Skeletal muscle tissue (tissue), 3 donors: ENCODE measurements at regions not wholly inside any gene's neighbourhood (a gene's known extent, or its start where the extent isn't known, plus 50 kb on each side); places are given as distances from the start of the nearest gene placed in this dataset.

Experiments
- H3K27ac ChIP-seq: one replicate; pipeline ENCODE4 v1.7.0; 2013; ENCODE audit warnings: mild to moderate bottlenecking, low read depth, low read length, inconsistent platforms
- H3K27me3 ChIP-seq, 3 donors: one replicate each; pipeline ENCODE4 v1.7.0; 2013; ENCODE audit warnings: low read length in 3 of 3; ENCODE audit not compliant: control insufficient read depth in 3 of 3, insufficient read depth in 3 of 3
- H3K36me3 ChIP-seq, 3 donors: one replicate each; pipeline ENCODE4 v1.7.0; 2013; ENCODE audit warnings: low read length in 3 of 3; ENCODE audit not compliant: control insufficient read depth in 3 of 3, insufficient read depth in 3 of 3
- H3K4me1 ChIP-seq, 3 donors: one replicate each; pipeline ENCODE4 v1.7.0; 2013; ENCODE audit warnings: low read length in 3 of 3, mild to moderate bottlenecking in 3 of 3; ENCODE audit not compliant: control insufficient read depth in 3 of 3, insufficient read depth in 3 of 3
- H3K4me3 ChIP-seq, 3 donors: one replicate each; pipeline ENCODE4 v1.7.0; 2013; ENCODE audit warnings: low read length in 3 of 3
- H3K9ac ChIP-seq, 3 donors: one replicate each; pipeline ENCODE4 v1.7.0; 2013; ENCODE audit warnings: low read length in 3 of 3, mild to moderate bottlenecking in 3 of 3, moderate library complexity in 2 of 3, low read depth in 1 of 3
- H3K9me3 ChIP-seq, 3 donors: one replicate each; pipeline ENCODE4 v1.7.0; 2013; ENCODE audit warnings: low read length in 3 of 3; ENCODE audit not compliant: control insufficient read depth in 3 of 3
- donor health status: Osteomylitis.

DNA sequence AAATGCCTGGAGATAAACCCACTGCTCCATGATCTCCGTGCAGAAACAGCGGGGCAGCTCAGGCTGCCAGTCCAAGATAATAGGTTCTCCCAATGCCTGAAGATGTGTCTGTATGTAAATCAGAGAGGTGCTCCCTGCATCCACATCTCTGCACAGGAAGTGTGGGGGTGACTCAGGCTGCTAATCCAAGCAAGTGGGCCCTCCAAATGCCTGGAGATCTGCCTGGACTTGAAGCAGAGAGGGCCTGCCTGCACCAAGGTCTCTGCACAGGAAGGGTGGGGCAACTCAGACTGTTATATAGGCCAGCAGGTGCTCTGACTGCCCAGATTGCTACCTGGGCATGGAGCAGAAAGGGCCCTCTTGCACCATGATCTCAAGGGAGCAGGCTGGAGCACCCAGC, 504.7 kb downstream of the LRFN5 start:
- no peaks in the 10 kb centered on the region for H3K36me3 ChIP-seq
- H3K4me1 ChIP-seq: no peaks in the 10 kb centered on the region
- H3K4me3 ChIP-seq: no peak overlapping the region
- H3K27ac ChIP-seq: no peak overlapping the region
- no peaks in the 10 kb centered on the region for H3K27me3 ChIP-seq
- H3K9me3 ChIP-seq: peaks cover 2 to 8% (median 5%) of the 10 kb centered on the region in 3 donors
- no peak overlapping the region for H3K9ac ChIP-seq

DNA sequence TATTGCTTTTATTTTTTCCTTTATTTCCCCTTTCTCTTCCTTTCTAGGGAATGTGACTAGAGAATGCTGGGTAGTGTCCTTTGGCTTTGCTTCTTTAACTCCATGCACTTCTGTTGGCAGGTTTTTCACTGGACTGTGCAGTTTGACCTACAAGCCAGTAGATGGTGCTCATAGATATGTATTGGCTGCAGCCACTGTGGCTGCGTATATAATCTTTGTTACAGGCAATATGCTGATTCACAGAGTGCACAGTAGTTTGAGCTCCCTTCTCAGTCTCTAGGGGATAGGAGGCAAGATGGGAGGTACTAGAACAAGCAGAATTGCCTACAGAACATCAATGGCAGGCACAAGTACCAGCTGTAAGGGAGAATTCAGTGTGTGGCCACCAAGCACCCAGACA, 503.5 kb downstream of the LRFN5 start:
- H3K27me3 ChIP-seq: no peaks in the 10 kb centered on the region

DNA sequence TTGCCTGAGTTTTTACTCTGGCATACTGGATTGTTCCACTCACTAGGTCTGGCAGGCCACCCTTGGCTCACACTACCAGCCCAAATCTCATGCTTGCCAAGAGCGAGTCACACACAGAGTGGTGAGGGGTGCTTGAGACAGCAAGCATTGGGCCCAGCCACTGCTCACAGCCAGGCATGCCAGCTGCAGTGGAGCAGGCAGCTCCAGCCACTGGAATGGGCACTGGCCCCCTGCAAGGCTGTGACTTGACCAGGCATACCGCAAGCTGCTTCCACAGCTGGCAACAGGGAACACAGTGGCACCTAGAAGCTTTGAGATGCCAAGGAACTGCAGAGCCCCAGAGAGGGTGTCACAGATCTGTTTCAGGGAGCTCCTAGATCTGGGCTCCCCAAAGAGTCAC, 488.5 kb downstream of the LRFN5 start:
- Histone ChIP-seq H3K4me1 (no peaks in the 10 kb centered on the region), H3K4me3 (no peak overlapping the region), H3K27me3 (no peaks in the 10 kb centered on the region), H3K27ac (no peak overlapping the region), H3K9ac (no peak overlapping the region), H3K9me3 (no peaks in the 10 kb centered on the region), H3K36me3 (no peaks in the 10 kb centered on the region)

More for the DNA sequence above, 503.5 kb downstream of the LRFN5 start:
- Histone ChIP-seq H3K36me3 (no peaks in the 10 kb centered on the region), H3K9ac (no peak overlapping the region), H3K4me3 (no peak overlapping the region), H3K4me1 (no peaks in the 10 kb centered on the region), H3K27ac (no peak overlapping the region), H3K9me3 (peaks cover 2 to 8% (median 5%) of the 10 kb centered on the region in 3 donors)

DNA sequence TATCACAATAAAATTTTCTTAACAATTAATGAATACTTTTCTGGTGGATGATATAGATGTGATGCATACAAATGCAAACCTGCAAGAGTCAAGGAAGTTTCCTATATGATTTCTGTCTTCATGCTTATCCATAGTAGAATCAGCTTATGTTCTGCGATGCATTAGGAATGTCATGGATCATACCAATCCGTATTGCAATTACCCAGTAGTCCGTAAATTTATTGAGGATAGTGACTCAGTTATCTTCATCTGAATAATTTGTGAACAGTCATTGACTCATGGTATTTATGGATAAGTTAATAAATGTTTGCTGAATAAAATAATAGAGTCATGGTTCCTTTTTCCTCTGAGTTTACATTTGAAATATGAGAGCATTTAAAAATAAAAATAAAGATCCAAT, 483.4 kb downstream of the LRFN5 start:
- no peaks in the 10 kb centered on the region for H3K4me1 ChIP-seq
- H3K9ac ChIP-seq: no peak overlapping the region
- H3K27ac ChIP-seq: no peak overlapping the region
- H3K4me3 ChIP-seq: no peak overlapping the region
- H3K27me3 ChIP-seq: no peaks in the 10 kb centered on the region
- no peaks in the 10 kb centered on the region for H3K36me3 ChIP-seq
- H3K9me3 ChIP-seq: no peaks in the 10 kb centered on the region

DNA sequence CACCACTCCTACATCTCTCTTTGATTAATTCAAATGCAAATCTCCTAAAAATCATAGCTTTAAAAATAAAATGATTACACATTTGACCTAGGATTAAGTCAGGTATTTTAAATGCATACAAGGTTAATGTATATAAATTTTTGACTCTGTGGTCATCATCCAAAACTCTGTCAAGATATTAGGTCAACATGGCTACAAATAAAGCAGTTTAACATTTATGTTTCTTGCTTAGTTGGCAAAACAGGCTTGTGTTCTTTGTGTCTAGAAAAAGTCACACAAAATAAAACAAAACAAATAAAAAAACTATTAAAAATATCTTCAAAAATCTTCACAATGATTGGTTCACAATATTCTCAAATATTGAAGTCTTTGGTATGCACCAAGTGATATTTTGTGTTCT, 473.2 kb downstream of the LRFN5 start:
- no peak overlapping the region for H3K9ac ChIP-seq
- H3K27me3 ChIP-seq: no peaks in the 10 kb centered on the region
- H3K9me3 ChIP-seq: no peaks in the 10 kb centered on the region
- H3K36me3 ChIP-seq: no peaks in the 10 kb centered on the region
- H3K4me3 ChIP-seq: no peak overlapping the region
- H3K27ac ChIP-seq: no peak overlapping the region
- no peaks in the 10 kb centered on the region for H3K4me1 ChIP-seq

DNA sequence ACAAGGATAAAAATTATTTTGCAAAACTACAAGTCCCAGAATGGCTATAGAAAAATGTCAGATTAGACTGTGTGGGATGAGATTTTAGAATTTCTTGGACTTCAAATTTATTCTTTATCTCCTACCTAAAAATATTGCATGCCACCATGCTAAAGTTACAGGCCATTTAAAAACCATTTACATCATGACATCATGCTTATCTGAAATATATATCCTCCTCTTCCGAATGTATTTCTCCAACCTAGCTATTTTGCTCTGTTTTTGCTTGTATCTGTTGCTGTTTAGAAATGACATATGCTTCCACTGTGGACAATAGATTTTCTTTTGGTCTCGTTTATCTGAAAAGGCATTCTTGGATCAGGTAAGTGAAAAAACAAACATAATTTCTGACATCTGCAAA, 471.7 kb downstream of the LRFN5 start:
- Histone ChIP-seq H3K27me3 (no peaks in the 10 kb centered on the region), H3K9me3 (no peaks in the 10 kb centered on the region), H3K9ac (no peak overlapping the region), H3K4me1 (no peaks in the 10 kb centered on the region), H3K36me3 (no peaks in the 10 kb centered on the region), H3K27ac (no peak overlapping the region), H3K4me3 (no peak overlapping the region)

DNA sequence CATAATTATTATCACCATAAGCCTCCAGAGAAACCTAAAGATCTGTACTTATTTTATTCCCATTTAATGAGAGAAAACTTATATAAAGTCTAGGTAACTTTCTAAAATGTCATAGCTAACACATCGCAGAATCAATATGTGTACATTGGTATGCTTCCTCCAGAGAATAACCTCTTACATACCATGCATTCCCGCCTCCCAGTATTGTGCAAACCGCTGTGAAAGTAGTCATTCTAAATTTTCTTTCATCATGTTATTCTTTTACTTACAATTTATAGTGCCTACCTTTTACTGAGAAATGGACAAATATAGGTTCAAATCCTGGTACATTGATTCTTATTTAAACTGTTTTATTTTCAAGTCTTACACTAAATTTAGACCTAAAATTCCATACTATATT, 463.4 kb downstream of the LRFN5 start:
- no peaks in the 10 kb centered on the region for H3K36me3 ChIP-seq
- H3K9me3 ChIP-seq: peaks cover 0 to 3% (median 0%) of the 10 kb centered on the region in 3 donors

DNA sequence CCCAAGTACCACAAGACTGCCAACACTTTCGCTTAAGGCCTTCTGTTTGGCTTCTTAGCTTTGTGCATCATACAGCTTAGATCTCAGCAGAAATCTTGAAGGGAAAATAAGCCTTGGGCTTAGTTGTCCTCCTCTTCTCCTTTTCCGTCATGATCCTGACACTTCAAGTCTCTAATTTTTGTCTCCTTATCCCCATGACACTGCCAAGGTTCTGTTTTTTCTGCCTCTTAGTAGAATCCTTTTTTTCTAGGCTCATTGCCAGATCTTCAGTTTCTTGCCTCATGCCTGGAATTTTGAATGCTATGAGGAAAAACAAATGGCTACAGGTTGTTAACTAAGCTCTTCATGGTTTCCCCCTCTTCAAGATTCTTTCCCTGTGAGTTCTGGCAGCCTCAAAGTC, 450.4 kb downstream of the LRFN5 start:
- Histone ChIP-seq H3K27ac (no peak overlapping the region), H3K9me3 (no peaks in the 10 kb centered on the region), H3K4me3 (no peak overlapping the region), H3K27me3 (no peaks in the 10 kb centered on the region), H3K4me1 (no peaks in the 10 kb centered on the region), H3K9ac (no peak overlapping the region), H3K36me3 (no peaks in the 10 kb centered on the region)

More for the DNA sequence above, 463.4 kb downstream of the LRFN5 start:
- Histone ChIP-seq H3K4me1 (no peaks in the 10 kb centered on the region), H3K4me3 (no peak overlapping the region), H3K27me3 (no peaks in the 10 kb centered on the region), H3K9ac (no peak overlapping the region), H3K27ac (no peak overlapping the region)

DNA sequence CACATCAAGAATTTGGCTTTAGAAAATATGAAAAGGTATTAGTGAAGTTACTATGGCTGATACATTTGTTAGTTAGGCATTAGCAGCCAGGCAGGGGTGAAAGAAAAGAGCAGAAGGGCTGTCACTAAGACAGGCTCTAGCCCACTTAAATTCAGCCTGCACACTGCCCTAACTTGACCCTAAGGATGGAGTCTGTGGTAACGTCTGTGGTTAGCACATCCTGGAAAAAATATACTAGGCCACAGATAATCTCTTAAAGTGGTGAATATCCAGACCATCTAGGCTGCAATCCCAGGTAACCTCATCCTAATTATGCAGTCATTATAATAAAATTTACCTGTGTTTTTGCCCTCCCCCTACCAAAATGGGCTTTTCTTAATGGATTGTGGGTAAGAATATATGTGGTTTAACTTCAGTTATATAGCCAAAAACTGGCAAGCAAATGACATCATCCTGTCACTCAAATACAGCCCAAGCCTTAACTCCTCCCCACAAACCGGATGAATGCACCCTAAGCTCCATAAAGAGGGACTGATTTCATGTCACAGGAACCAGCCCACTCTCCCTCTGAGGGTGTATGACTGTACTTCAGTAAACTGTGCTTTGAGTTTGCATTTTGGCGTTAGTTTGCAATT, 440.9 kb downstream of the LRFN5 start:
- H3K9ac ChIP-seq: no peak overlapping the region
- no peaks in the 10 kb centered on the region for H3K36me3 ChIP-seq
- no peaks in the 10 kb centered on the region for H3K27me3 ChIP-seq
- H3K4me3 ChIP-seq: no peak overlapping the region
- no peaks in the 10 kb centered on the region for H3K9me3 ChIP-seq
- no peaks in the 10 kb centered on the region for H3K4me1 ChIP-seq
- no peak overlapping the region for H3K27ac ChIP-seq

DNA sequence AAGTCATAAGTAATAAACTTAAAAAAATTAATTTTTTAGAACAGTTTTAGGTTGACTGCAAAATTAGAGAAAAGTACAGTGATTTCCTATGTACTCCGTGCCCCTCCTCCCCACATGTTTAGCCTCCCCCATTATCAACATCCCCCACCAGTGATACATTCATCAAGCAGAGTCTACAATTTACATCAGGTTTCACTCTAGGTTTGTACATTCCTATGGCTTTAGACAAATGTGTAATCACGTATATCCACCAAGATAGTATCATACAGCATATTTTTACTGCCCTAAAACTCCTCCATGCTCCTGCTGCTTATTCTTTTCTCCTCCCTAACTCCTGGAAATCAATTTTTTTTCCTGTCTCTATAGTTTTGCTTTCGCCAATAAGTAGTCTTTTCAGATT, 438.7 kb downstream of the LRFN5 start:
- no peak overlapping the region for H3K27ac ChIP-seq
- H3K27me3 ChIP-seq: no peaks in the 10 kb centered on the region
- no peaks in the 10 kb centered on the region for H3K36me3 ChIP-seq
- no peak overlapping the region for H3K4me3 ChIP-seq
- no peaks in the 10 kb centered on the region for H3K9me3 ChIP-seq
- no peaks in the 10 kb centered on the region for H3K4me1 ChIP-seq
- no peak overlapping the region for H3K9ac ChIP-seq
